NCI-H226 (cell line): ENCODE measurements at regions not wholly inside any gene's neighbourhood (a gene's known extent, or its start where the extent isn't known, plus 50 kb on each side); places are given as distances from the start of the nearest gene placed in this dataset.

Experiments used
- DNase-seq: peaks from one replicate; pipeline ENCODE4 v3.0.0-alpha.2; 2015

GRCh38 chr7:117974891-117975290 is 101.7 kb upstream of the CTTNBP2 start:
- no peak for DNase-seq

- DNase-seq = no peak
Observed at GRCh38 chr7:117975476-117975875, 102.2 kb upstream of the CTTNBP2 start.

GRCh38 chr7:117979954-117980497 is 106.8 kb upstream of the CTTNBP2 start:
- no peak for DNase-seq

- no peak for DNase-seq
Observed at GRCh38 chr7:117982071-117983055, 109.1 kb upstream of the CTTNBP2 start.

GRCh38 chr7:117986645-117987269 is 113.5 kb upstream of the CTTNBP2 start:
- DNase-seq = peak; percentile 41

GRCh38 chr7:117990834-117991233 is 117.6 kb upstream of the CTTNBP2 start:
- no peak for DNase-seq

- no peak for DNase-seq
Observed at GRCh38 chr7:117992635-117993376, 119.6 kb upstream of the CTTNBP2 start.

GRCh38 chr7:117993377-117994003 is 120.2 kb upstream of the CTTNBP2 start:
- DNase-seq = peak; percentile 51

- DNase-seq = peak; percentile 79
Observed at GRCh38 chr7:117995850-117996650, 122.8 kb upstream of the CTTNBP2 start.

- DNase-seq = peak; percentile 77
Observed at GRCh38 chr7:117997862-117998825, 124.9 kb upstream of the CTTNBP2 start.

GRCh38 chr7:118000480-118001202 is 127.4 kb upstream of the CTTNBP2 start:
- no peak for DNase-seq

- no peak for DNase-seq
Observed at GRCh38 chr7:118003476-118003875, 130.2 kb upstream of the CTTNBP2 start.

- no peak for DNase-seq
Observed at GRCh38 chr7:118005026-118005425, 131.8 kb upstream of the CTTNBP2 start.

- no peak for DNase-seq
Observed at GRCh38 chr7:118006979-118007378, 133.7 kb upstream of the CTTNBP2 start.

- DNase-seq = no peak
Observed at GRCh38 chr7:118009419-118009818, 136.2 kb upstream of the CTTNBP2 start.

GRCh38 chr7:118011652-118012051 is 138.4 kb upstream of the CTTNBP2 start:
- no peak for DNase-seq

GRCh38 chr7:118013252-118014010 is 140.2 kb upstream of the CTTNBP2 start:
- no peak for DNase-seq

- no peak for DNase-seq
Observed at GRCh38 chr7:118022546-118022945, 149.3 kb upstream of the CTTNBP2 start.

- no peak for DNase-seq
Observed at GRCh38 chr7:118026791-118027190, 153.6 kb upstream of the CTTNBP2 start.
